HEK293T (cell line): ENCODE measurements at regions not wholly inside any gene's neighbourhood (a gene's known extent, or its start where the extent isn't known, plus 50 kb on each side); places are given as distances from the start of the nearest gene placed in this dataset.

Experiments used
- BHLHE40 ChIP-seq: fragments of 450-650 bp; IDR thresholded peaks from 2 replicates; pipeline ENCODE4 v1.6.1; 2016; ENCODE audit warnings: mild to moderate bottlenecking, moderate library complexity, borderline replicate concordance
- CTBP1 ChIP-seq: fragments of 450-650 bp; IDR thresholded peaks from 2 replicates; pipeline ENCODE4 v1.6.1; 2016; ENCODE audit warnings: borderline replicate concordance
- ELF4 ChIP-seq: fragments of 450-650 bp; IDR thresholded peaks from 2 replicates; pipeline ENCODE4 v1.6.1; 2017; ENCODE audit warnings: antibody characterized with exemption
- FOXM1 ChIP-seq: fragments of 450-650 bp; IDR thresholded peaks from 2 replicates; pipeline ENCODE4 v1.6.1; 2017; ENCODE audit warnings: mild to moderate bottlenecking, borderline replicate concordance
- HDGF ChIP-seq: fragments of 450-650 bp; IDR thresholded peaks from 2 replicates; pipeline ENCODE4 v1.6.1; 2017; ENCODE audit warnings: antibody characterized with exemption, borderline replicate concordance
- SUZ12 ChIP-seq: fragments of 450-650 bp; IDR thresholded peaks from 2 replicates; pipeline ENCODE4 v1.6.1; 2016; ENCODE audit warnings: mild to moderate bottlenecking
- TARDBP ChIP-seq: fragments of 450-650 bp; IDR thresholded peaks from 2 replicates; pipeline ENCODE4 v1.6.1; 2016

GRCh38 chr2:234372506-234372905 lies 124.4 kb downstream of the ARL4C start:
- TF ChIP-seq BHLHE40 (no peak), CTBP1 (no peak), SUZ12 (no peak), FOXM1 (no peak), ELF4 (no peak), HDGF (no peak), TARDBP (no peak)
